ENCODE measurements at regions not wholly inside any gene's neighbourhood (a gene's known extent, or its start where the extent isn't known, plus 50 kb on each side); places are given as distances from the start of the nearest gene placed in this dataset.

- H3K9me3 ChIP-seq: no peaks in the 10 kb centered on the region
- no peaks in the 10 kb centered on the region for H3K36me3 ChIP-seq
- intact Hi-C loops (cut with DNase I): no loop called here
- no peak overlapping the region for H3K27ac ChIP-seq
- no peaks in the 10 kb centered on the region for H3K27me3 ChIP-seq
- no peak for TF ChIP-seq POLR2A (IDR thresholded peaks at IDR 0.05)
- no peak for TF ChIP-seq CTCF (IDR thresholded peaks at IDR 0.05)
- H3K4me1 ChIP-seq: no peaks in the 10 kb centered on the region
- no peak overlapping the region for H3K4me3 ChIP-seq (replicated peaks in 1 of 3)
- DNase-seq: no peak
- 76 to 83% methylated on average over 3 to 6 of the region's 6 CpGs for WGBS, 2 donors
These were observed 68.1 kb upstream of the NPTX2 start for GRCh38 chr7:98548971-98549370.

- TF ChIP-seq POLR2A (IDR thresholded peaks at IDR 0.05): no peak
- TF ChIP-seq CTCF (IDR thresholded peaks at IDR 0.05): no peak
- intact Hi-C loops (cut with DNase I): no loop called here
- no peaks in the 10 kb centered on the region for H3K36me3 ChIP-seq
- H3K27ac ChIP-seq: no peak overlapping the region
- H3K27me3 ChIP-seq: no peaks in the 10 kb centered on the region
- 88 to 91% methylated on average over 2 of the region's 2 CpGs for WGBS, 2 donors
- no peak for DNase-seq
- H3K4me1 ChIP-seq: no peaks in the 10 kb centered on the region
- no peak overlapping the region for H3K4me3 ChIP-seq (replicated peaks in 1 of 3)
- H3K9me3 ChIP-seq: no peaks in the 10 kb centered on the region
These were observed 68.7 kb upstream of the NPTX2 start for GRCh38 chr7:98548370-98548769.

DNA sequence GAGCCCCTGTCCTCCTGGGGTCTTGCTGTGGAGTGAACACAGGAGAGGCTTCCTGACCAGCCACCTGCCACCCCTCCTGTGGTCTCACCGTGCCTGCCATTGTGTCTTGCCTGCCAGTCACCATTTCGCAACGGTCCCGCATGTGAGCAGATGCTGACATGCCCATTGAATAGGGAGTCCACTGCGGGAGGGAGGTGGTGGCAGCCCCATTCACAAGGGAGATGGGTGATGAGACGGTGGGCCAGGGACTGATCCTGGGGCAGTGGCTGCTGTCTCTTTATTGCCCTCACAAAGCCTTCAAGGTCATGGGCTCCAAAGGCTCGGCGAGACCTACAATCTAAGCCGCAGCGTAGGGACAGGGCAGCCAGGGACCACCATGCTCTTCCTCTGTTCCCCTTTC is 76.0 kb upstream of the NPTX2 start:
- Histone ChIP-seq H3K9me3 (no peaks in the 10 kb centered on the region), H3K4me3 (replicated peaks in 1 of 3) (no peak overlapping the region), H3K27ac (no peak overlapping the region), H3K4me1 (no peaks in the 10 kb centered on the region), H3K36me3 (no peaks in the 10 kb centered on the region), H3K27me3 (no peaks in the 10 kb centered on the region)
- no peak for DNase-seq
- WGBS, 2 donors: 82 to 86% methylated on average over 6 to 10 of the region's 10 CpGs
- intact Hi-C loops (cut with DNase I): no loop called here
- TF ChIP-seq CTCF (IDR thresholded peaks at IDR 0.05): no peak
- TF ChIP-seq POLR2A (IDR thresholded peaks at IDR 0.05): no peak

- TF ChIP-seq POLR2A (IDR thresholded peaks at IDR 0.05): no peak
- TF ChIP-seq CTCF (IDR thresholded peaks at IDR 0.05): no peak
- Histone ChIP-seq H3K27ac (no peak overlapping the region), H3K36me3 (no peaks in the 10 kb centered on the region), H3K4me3 (replicated peaks in 1 of 3) (no peak overlapping the region), H3K9me3 (no peaks in the 10 kb centered on the region), H3K4me1 (no peaks in the 10 kb centered on the region), H3K27me3 (no peaks in the 10 kb centered on the region)
- no peak for DNase-seq
- intact Hi-C loops (cut with DNase I): no loop called here
- WGBS, 2 donors: 74 to 86% methylated on average over 1 of the region's 1 CpG
These were observed 77.2 kb upstream of the NPTX2 start for GRCh38 chr7:98539865-98540264.

- H3K27me3 ChIP-seq: no peaks in the 10 kb centered on the region
- TF ChIP-seq CTCF (IDR thresholded peaks at IDR 0.05) (no peak), POLR2A (IDR thresholded peaks at IDR 0.05) (no peak)
- intact Hi-C loops (cut with DNase I): no loop called here
These were observed 80.3 kb upstream of the NPTX2 start for GRCh38 chr7:98536803-98537202.

More at GRCh38 chr7:98536803-98537202, 80.3 kb upstream of the NPTX2 start:
- no peaks in the 10 kb centered on the region for H3K4me1 ChIP-seq
- H3K4me3 ChIP-seq (replicated peaks in 1 of 3): no peak overlapping the region
- no peak for DNase-seq
- no peak overlapping the region for H3K27ac ChIP-seq
- H3K36me3 ChIP-seq: no peaks in the 10 kb centered on the region
- H3K9me3 ChIP-seq: no peaks in the 10 kb centered on the region
